ENCODE measurements at regions not wholly inside any gene's neighbourhood (a gene's known extent, or its start where the extent isn't known, plus 50 kb on each side); places are given as distances from the start of the nearest gene placed in this dataset.

GRCh38 chr19:23855676-23856075 is 59.0 kb upstream of the ZNF726 start:
- DNase-seq (ENCODE audit: low spot score) = no peak

- no peak for DNase-seq (ENCODE audit: low spot score)
Measured at GRCh38 chr19:23851966-23852365, 62.7 kb upstream of the ZNF726 start.

GRCh38 chr19:23832717-23833327 is 74.1 kb upstream of the ZNF681 start:
- no peak for DNase-seq (ENCODE audit: low spot score)

GRCh38 chr19:23823952-23824389 is 65.3 kb upstream of the ZNF681 start:
- peak; percentile 13 for DNase-seq (ENCODE audit: low spot score)

- DNase-seq (ENCODE audit: low spot score) = no peak
Measured at GRCh38 chr19:23822735-23823134, 64.0 kb upstream of the ZNF681 start.

- DNase-seq (ENCODE audit: low spot score) = peak; percentile 49
Measured at GRCh38 chr19:23817519-23817918, 58.8 kb upstream of the ZNF681 start.

- no peak for DNase-seq (ENCODE audit: low spot score)
Measured at GRCh38 chr19:23810496-23810895, 51.8 kb upstream of the ZNF681 start.
